IPS-NIHi11 (cell line): ENCODE measurements at regions not wholly inside any gene's neighbourhood (a gene's known extent, or its start where the extent isn't known, plus 50 kb on each side); places are given as distances from the start of the nearest gene placed in this dataset.

Experiments
- DNase-seq: peaks from one replicate; pipeline ENCODE4 v3.0.0; 2012; ENCODE audit warnings: mixed read lengths, low spot score

- no peak for DNase-seq
Observed at GRCh38 chrX:7272346-7272745, 124.4 kb upstream of the PUDP start.

- DNase-seq = no peak
Observed at GRCh38 chrX:7270933-7271332, 123.0 kb upstream of the PUDP start.

- DNase-seq = no peak
Observed at GRCh38 chrX:7269991-7270390, 122.0 kb upstream of the PUDP start.

GRCh38 chrX:7269589-7269988, 121.6 kb upstream of the PUDP start:
- no peak for DNase-seq

- DNase-seq = no peak
Observed at GRCh38 chrX:7266288-7266687, 118.3 kb upstream of the PUDP start.

- no peak for DNase-seq
Observed at GRCh38 chrX:7264399-7264798, 116.4 kb upstream of the PUDP start.

GRCh38 chrX:7263961-7264360, 116.0 kb upstream of the PUDP start:
- no peak for DNase-seq

- no peak for DNase-seq
Observed at GRCh38 chrX:7263330-7263729, 115.4 kb upstream of the PUDP start.

GRCh38 chrX:7262551-7262950, 114.6 kb upstream of the PUDP start:
- no peak for DNase-seq

GRCh38 chrX:7261672-7262332, 113.8 kb upstream of the PUDP start:
- no peak for DNase-seq

GRCh38 chrX:7254144-7254543, 106.2 kb upstream of the PUDP start:
- no peak for DNase-seq

GRCh38 chrX:7253565-7253964, 105.6 kb upstream of the PUDP start:
- no peak for DNase-seq

GRCh38 chrX:7252013-7252610, 104.2 kb upstream of the PUDP start:
- no peak for DNase-seq

- no peak for DNase-seq
Observed at GRCh38 chrX:7247346-7247745, 99.4 kb upstream of the PUDP start.

GRCh38 chrX:7244405-7244804, 96.5 kb upstream of the PUDP start:
- DNase-seq = no peak

- DNase-seq = no peak
Observed at GRCh38 chrX:7242613-7243012, 94.7 kb upstream of the PUDP start.

GRCh38 chrX:7240929-7241328, 93.0 kb upstream of the PUDP start:
- DNase-seq = no peak

- DNase-seq = no peak
Observed at GRCh38 chrX:7235071-7235470, 87.1 kb upstream of the PUDP start.

GRCh38 chrX:7233580-7234406, 85.8 kb upstream of the PUDP start:
- DNase-seq = no peak

- DNase-seq = no peak
Observed at GRCh38 chrX:7228226-7228625, 80.3 kb upstream of the PUDP start.

GRCh38 chrX:7225338-7225737, 77.4 kb upstream of the PUDP start:
- DNase-seq = no peak

GRCh38 chrX:7223271-7223670, 75.3 kb upstream of the PUDP start:
- no peak for DNase-seq

GRCh38 chrX:7220121-7220520, 72.2 kb upstream of the PUDP start:
- no peak for DNase-seq
